Activated B cell treated with CpG ODN at 0.5 μM for 24 hours (primary cell): ENCODE measurements at regions not wholly inside any gene's neighbourhood (a gene's known extent, or its start where the extent isn't known, plus 50 kb on each side); places are given as distances from the start of the nearest gene placed in this dataset.

Experiments
- ATAC-seq: fragments of 200-7000 bp; cut with Tn5 transposase; one replicate; pipeline ENCODE4 v1.10.0; 2021; ENCODE audit warnings: low read depth, mild to moderate bottlenecking, moderate library complexity
- CTCF ChIA-PET: fragments of 350-600 bp; sonication (Branson Sonifier 250); formaldehyde crosslinking; loops from one replicate; lab custom pipeline; 2021; ENCODE audit warnings: antibody characterized with exemption; lab: Charles Lee
- POLR2A ChIA-PET: fragments of 350-600 bp; sonication (Branson Sonifier 250); formaldehyde crosslinking; loops from one replicate; lab custom pipeline; 2021; ENCODE audit warnings: antibody characterized with exemption; lab: Charles Lee
- DNase-seq: peaks from one replicate; pipeline ENCODE4 v3.0.0; 2022
- H3K27ac Mint-ChIP-seq: one replicate; pipeline ENCODE4 v1.8.0; 2020; ENCODE audit warnings: mixed read lengths
- H3K27me3 Mint-ChIP-seq: one replicate; pipeline ENCODE4 v1.8.0; 2021; ENCODE audit warnings: mixed read lengths
- H3K36me3 Mint-ChIP-seq: one replicate; pipeline ENCODE4 v1.8.0; 2021; ENCODE audit warnings: low read depth, mixed read lengths
- H3K4me1 Mint-ChIP-seq: one replicate; pipeline ENCODE4 v1.8.0; 2021; ENCODE audit warnings: mixed read lengths
- H3K4me3 Mint-ChIP-seq: one replicate; pipeline ENCODE4 v1.8.0; 2020; ENCODE audit warnings: mild to moderate bottlenecking, mixed read lengths
- H3K9me3 Mint-ChIP-seq: one replicate; pipeline ENCODE4 v1.8.0; 2020; ENCODE audit warnings: mixed read lengths
- intact Hi-C: fragments of 100-400 bp; cut with micrococcal nuclease; formaldehyde crosslinking; loops from one replicate; pipeline ENCODE4 v1.15.1; 2024
- TF ChIP-seq, protein P1 (sequence below): fragments of 200-600 bp; IDR thresholded peaks from one replicate; pipeline ENCODE4 v1.8.0; 2022; ENCODE audit warnings: antibody characterized with exemption, mild to moderate bottlenecking

DNA sequence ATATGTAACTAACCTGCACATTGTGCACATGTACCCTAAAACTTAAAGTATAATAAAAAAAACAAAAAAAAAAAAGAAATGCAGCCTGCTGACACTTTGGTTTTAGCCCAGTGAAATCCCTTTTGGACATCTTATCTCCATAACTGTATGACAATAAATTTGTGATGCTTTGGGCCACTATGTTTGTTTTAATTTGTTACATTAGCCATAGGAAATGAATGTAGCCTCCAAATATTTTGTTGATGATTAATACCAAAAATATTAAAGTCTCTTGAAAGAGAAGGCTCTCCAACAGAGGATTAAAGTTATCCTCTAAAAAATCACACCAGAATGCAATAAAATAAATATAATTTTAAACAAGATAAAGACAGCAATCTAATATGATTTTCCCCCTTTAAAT, 852.7 kb upstream of the SLIT2 start:
- CTCF ChIA-PET: no interaction called here
- TF ChIP-seq, protein P1, sequence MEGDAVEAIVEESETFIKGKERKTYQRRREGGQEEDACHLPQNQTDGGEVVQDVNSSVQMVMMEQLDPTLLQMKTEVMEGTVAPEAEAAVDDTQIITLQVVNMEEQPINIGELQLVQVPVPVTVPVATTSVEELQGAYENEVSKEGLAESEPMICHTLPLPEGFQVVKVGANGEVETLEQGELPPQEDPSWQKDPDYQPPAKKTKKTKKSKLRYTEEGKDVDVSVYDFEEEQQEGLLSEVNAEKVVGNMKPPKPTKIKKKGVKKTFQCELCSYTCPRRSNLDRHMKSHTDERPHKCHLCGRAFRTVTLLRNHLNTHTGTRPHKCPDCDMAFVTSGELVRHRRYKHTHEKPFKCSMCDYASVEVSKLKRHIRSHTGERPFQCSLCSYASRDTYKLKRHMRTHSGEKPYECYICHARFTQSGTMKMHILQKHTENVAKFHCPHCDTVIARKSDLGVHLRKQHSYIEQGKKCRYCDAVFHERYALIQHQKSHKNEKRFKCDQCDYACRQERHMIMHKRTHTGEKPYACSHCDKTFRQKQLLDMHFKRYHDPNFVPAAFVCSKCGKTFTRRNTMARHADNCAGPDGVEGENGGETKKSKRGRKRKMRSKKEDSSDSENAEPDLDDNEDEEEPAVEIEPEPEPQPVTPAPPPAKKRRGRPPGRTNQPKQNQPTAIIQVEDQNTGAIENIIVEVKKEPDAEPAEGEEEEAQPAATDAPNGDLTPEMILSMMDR: no peak
- Mint-ChIP-seq H3K27ac (no peak overlapping the region), H3K4me3 (no peak overlapping the region), H3K36me3 (no peaks in the 10 kb centered on the region), H3K9me3 (peaks cover 5% of the 10 kb centered on the region), H3K4me1 (no peaks in the 10 kb centered on the region), H3K27me3 (no peaks in the 10 kb centered on the region)
- DNase-seq (no peak), ATAC-seq (no peak)
- POLR2A ChIA-PET: no interaction called here
- intact Hi-C loops: no loop called here

DNA sequence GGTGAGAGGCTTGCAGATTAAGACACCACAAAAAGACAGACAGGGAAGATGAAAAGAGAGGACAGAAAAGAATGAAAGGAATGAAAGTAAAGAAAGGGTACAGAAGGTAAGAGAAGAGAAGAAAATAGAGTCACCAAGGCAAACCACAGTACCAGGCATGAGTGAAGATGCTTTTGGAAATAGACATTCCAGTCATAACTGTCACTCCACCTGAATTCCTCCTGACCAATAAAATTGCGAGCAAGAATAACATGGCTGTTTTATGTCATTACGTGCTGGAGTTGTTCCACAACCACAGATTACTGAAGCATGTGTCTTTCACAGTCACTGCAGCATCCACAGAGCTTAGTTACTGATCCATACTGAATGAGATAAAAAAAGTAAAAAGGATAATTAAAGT, 864.9 kb upstream of the SLIT2 start:
- no peak for DNase-seq
- Mint-ChIP-seq H3K4me3 (no peak overlapping the region), H3K9me3 (peaks cover 8% of the 10 kb centered on the region), H3K36me3 (no peaks in the 10 kb centered on the region), H3K4me1 (no peaks in the 10 kb centered on the region), H3K27me3 (no peaks in the 10 kb centered on the region), H3K27ac (no peak overlapping the region)
- POLR2A ChIA-PET: no interaction called here
- no peak for ATAC-seq
- intact Hi-C loops: no loop called here
- CTCF ChIA-PET: no interaction called here
- TF ChIP-seq, protein P1: no peak

DNA sequence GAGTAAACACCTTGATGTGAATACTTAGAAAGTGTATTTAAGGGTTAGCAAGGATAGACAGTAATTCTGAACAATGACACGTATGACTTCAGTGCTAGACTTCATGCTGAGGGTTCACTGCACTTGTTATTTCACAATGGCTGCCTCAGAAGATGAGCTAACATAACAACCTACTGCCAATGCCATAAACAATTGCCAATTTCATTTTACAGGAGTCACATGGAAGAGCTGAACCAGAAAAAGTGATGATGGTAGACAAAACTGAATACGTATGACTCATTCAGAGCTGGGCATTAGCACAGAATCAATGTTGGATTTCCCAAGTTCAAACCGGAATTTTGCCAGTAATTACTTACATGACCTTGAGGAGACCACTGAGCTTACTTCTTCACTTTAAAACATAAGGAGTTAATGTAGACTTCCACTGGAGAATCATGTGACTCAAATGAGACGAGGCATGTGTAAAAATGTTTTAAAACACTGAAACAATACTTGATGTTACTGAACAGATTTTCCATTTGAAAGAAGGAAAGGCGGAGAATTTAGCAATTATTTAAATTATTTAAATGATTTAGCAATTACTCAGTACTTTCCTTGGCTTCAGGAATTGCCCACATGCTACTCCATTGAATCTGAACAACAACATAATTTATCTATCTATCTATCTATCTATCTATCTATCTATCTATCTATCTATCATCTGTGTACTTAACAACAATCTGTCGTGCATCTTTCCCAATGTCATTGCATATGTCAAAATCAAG, 868.5 kb upstream of the SLIT2 start:
- Mint-ChIP-seq H3K27me3 (no peaks in the 10 kb centered on the region), H3K36me3 (no peaks in the 10 kb centered on the region), H3K4me1 (no peaks in the 10 kb centered on the region), H3K4me3 (no peak overlapping the region), H3K27ac (no peak overlapping the region), H3K9me3 (peaks cover 4% of the 10 kb centered on the region)
- intact Hi-C loops: no loop called here
- TF ChIP-seq, protein P1: no peak
- DNase-seq (no peak), ATAC-seq (no peak)
- CTCF ChIA-PET: no interaction called here
- POLR2A ChIA-PET: no interaction called here

DNA sequence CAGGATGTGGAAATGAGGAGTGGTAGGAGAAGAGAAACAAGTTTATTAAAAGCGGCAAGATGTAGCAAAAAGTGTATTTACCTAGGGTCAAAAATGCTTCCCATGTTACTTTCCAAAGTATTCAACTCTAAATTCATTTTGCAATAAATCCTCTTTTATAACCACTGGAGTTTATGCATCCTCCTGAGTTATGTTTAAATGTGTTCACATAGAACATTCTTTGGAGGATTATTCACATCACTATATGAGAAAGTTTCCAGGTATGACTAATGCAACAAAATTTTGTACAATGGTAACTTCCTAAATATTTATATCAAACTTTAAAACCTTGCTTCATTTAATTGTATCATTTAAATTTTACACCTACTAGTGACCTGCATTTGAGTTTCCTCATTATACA, 870.6 kb upstream of the SLIT2 start:
- no peaks in the 10 kb centered on the region for H3K27me3 Mint-ChIP-seq
- peaks cover 2% of the 10 kb centered on the region for H3K9me3 Mint-ChIP-seq
- no peaks in the 10 kb centered on the region for H3K4me1 Mint-ChIP-seq
- no peaks in the 10 kb centered on the region for H3K36me3 Mint-ChIP-seq
- DNase-seq (no peak), ATAC-seq (no peak)
- ChIA-PET CTCF (no interaction called here), POLR2A (no interaction called here)
- no peak overlapping the region for H3K27ac Mint-ChIP-seq
- H3K4me3 Mint-ChIP-seq: no peak overlapping the region
- TF ChIP-seq, protein P1: no peak
- intact Hi-C loops: no loop called here

DNA sequence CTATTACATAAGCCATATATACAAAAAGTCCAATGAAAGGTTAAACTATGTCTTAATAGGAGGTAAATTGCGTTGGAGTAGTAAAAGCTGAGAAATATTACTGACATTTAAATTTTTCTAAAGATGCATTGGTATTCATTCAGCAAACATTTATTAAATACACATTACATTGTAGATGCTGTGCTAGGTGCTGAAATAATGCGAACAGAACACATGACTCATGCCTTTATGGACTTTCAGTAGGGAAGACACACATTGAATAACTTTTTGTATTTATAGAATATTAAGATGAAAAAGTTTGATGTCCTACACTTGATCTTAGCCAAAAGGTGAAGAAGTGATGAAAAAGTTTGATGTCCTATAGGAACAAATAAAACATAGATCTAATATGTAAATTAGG, 871.1 kb upstream of the SLIT2 start:
- ChIA-PET CTCF (no interaction called here), POLR2A (no interaction called here)
- H3K4me3 Mint-ChIP-seq: no peak overlapping the region
- H3K27me3 Mint-ChIP-seq: no peaks in the 10 kb centered on the region
- no peak overlapping the region for H3K27ac Mint-ChIP-seq
- TF ChIP-seq, protein P1: no peak
- H3K36me3 Mint-ChIP-seq: no peaks in the 10 kb centered on the region
- intact Hi-C loops: no loop called here
- peaks cover 4% of the 10 kb centered on the region for H3K9me3 Mint-ChIP-seq
- DNase-seq (no peak), ATAC-seq (no peak)
- no peaks in the 10 kb centered on the region for H3K4me1 Mint-ChIP-seq
